ENCODE measurements at regions not wholly inside any gene's neighbourhood (a gene's known extent, or its start where the extent isn't known, plus 50 kb on each side); places are given as distances from the start of the nearest gene placed in this dataset.

DNA sequence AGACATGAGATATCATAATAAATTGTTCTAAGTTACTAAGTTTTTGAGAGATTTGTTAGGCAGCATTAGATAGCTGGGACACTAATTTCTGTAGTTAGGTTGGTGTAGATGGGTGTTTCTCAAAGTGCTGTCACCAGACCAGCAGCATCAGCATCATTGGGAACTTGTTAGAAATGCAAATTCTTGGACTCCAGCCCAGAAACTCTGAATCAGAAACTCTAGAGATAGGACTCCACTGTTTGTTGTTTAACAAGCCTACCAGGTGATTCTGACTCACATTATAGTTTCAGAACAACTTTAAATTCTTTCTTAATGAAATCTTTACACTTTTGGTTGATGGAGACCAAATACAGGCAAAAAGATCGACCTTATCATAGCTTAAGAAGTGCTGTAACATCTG, 173.7 kb downstream of the PABPC4L start:
- Histone ChIP-seq H4K20me1 (ENCODE audit: insufficient read depth, low read length) (no peaks in the 10 kb centered on the region), H3K36me3 (ENCODE audit: insufficient read depth, low read length) (no peaks in the 10 kb centered on the region), H3K4me2 (ENCODE audit: low read length) (peak overlapping the region; percentile 33), H3K27ac (ENCODE audit: low read depth, low read length) (peak overlapping the region; percentile 51), H3K9me3 (ENCODE audit: insufficient read depth, low read depth, low read length) (no peaks in the 10 kb centered on the region), H3K79me2 (ENCODE audit: insufficient read depth, low read length) (no peaks in the 10 kb centered on the region), H2AFZ (ENCODE audit: low read depth, low read length) (no peak overlapping the region), H3K9ac (ENCODE audit: low read length) (no peak overlapping the region), H3K4me1 (ENCODE audit: insufficient read depth, low read length) (no peaks in the 10 kb centered on the region), H3K4me3 (ENCODE audit: insufficient read depth, low read depth, low read length) (no peak overlapping the region), H3K27me3 (ENCODE audit: insufficient read depth, low read length) (no peaks in the 10 kb centered on the region)
- DNase-seq (ENCODE audit: low read depth) (peak; percentile 94), FAIRE-seq (no peak)
- Mint-ChIP-seq H3K27me3 (ENCODE audit: low read depth, unreplicated experiment) (no peaks in the 10 kb centered on the region), H3K4me3 (ENCODE audit: unreplicated experiment) (no peak overlapping the region), H3K4me1 (ENCODE audit: low read depth, unreplicated experiment) (no peaks in the 10 kb centered on the region), H3K36me3 (ENCODE audit: low read depth, unreplicated experiment) (no peaks in the 10 kb centered on the region), H3K27ac (ENCODE audit: unreplicated experiment) (no peak overlapping the region), H3K9me3 (ENCODE audit: unreplicated experiment) (no peaks in the 10 kb centered on the region)
- TF ChIP-seq EZH2 (IDR thresholded peaks at IDR 0.05; ENCODE audit: insufficient read depth, low read length), result no peak
- TF ChIP-seq CTCF (IDR thresholded peaks at IDR 0.05; ENCODE audit: insufficient read depth, low read depth, low read length), result no peak

- no peaks in the 10 kb centered on the region for H3K9me3 ChIP-seq (ENCODE audit: insufficient read depth, low read depth, low read length)
- H3K27ac Mint-ChIP-seq (ENCODE audit: unreplicated experiment), result no peak overlapping the region
- H3K4me1 ChIP-seq (ENCODE audit: insufficient read depth, low read length), result no peaks in the 10 kb centered on the region
- no peaks in the 10 kb centered on the region for H3K9me3 Mint-ChIP-seq (ENCODE audit: unreplicated experiment)
- no peak overlapping the region for H3K27ac ChIP-seq (ENCODE audit: low read depth, low read length)
- no peak for FAIRE-seq
- H3K4me2 ChIP-seq (ENCODE audit: low read length), result no peak overlapping the region
- no peaks in the 10 kb centered on the region for H3K27me3 ChIP-seq (ENCODE audit: insufficient read depth, low read length)
- no peak overlapping the region for H3K9ac ChIP-seq (ENCODE audit: low read length)
- H3K4me1 Mint-ChIP-seq (ENCODE audit: low read depth, unreplicated experiment), result no peaks in the 10 kb centered on the region
- H3K79me2 ChIP-seq (ENCODE audit: insufficient read depth, low read length), result no peaks in the 10 kb centered on the region
- DNase-seq (ENCODE audit: low read depth), result peak; percentile 4
- no peak overlapping the region for H3K4me3 ChIP-seq (ENCODE audit: insufficient read depth, low read depth, low read length)
- no peaks in the 10 kb centered on the region for H3K36me3 ChIP-seq (ENCODE audit: insufficient read depth, low read length)
- no peaks in the 10 kb centered on the region for H4K20me1 ChIP-seq (ENCODE audit: insufficient read depth, low read length)
- H2AFZ ChIP-seq (ENCODE audit: low read depth, low read length), result no peak overlapping the region
- H3K27me3 Mint-ChIP-seq (ENCODE audit: low read depth, unreplicated experiment), result no peaks in the 10 kb centered on the region
- TF ChIP-seq CTCF (IDR thresholded peaks at IDR 0.05; ENCODE audit: insufficient read depth, low read depth, low read length), result peak; percentile 28
- TF ChIP-seq EZH2 (IDR thresholded peaks at IDR 0.05; ENCODE audit: insufficient read depth, low read length), result no peak
- H3K36me3 Mint-ChIP-seq (ENCODE audit: low read depth, unreplicated experiment), result no peaks in the 10 kb centered on the region
- H3K4me3 Mint-ChIP-seq (ENCODE audit: unreplicated experiment), result no peak overlapping the region
These were observed 177.3 kb downstream of the PABPC4L start for GRCh38 chr4:134024251-134024650.

DNA sequence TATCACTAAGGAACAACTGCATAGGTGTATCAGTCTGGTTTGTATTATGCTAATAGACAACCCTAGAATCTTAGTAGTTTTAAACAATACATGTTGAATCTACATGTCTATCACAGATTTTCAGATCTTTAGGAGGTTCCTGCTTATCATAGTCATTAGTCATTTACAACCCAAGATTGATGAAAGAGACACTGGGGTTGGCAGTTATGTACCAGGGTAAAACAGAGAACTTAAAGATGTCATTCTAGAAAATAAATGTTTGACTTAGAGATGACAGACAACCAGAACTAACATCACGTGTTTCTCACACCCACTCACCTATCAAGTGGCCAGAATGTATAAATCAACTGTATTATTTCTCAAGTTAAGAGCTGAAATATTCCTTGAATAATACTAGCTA, 181.9 kb downstream of the PABPC4L start:
- peak; percentile 4 for DNase-seq (ENCODE audit: low read depth)
- H4K20me1 ChIP-seq (ENCODE audit: insufficient read depth, low read length), result no peaks in the 10 kb centered on the region
- no peak for FAIRE-seq
- Mint-ChIP-seq H3K27me3 (ENCODE audit: low read depth, unreplicated experiment) (no peaks in the 10 kb centered on the region), H3K27ac (ENCODE audit: unreplicated experiment) (no peak overlapping the region), H3K4me1 (ENCODE audit: low read depth, unreplicated experiment) (no peaks in the 10 kb centered on the region), H3K4me3 (ENCODE audit: unreplicated experiment) (no peak overlapping the region), H3K9me3 (ENCODE audit: unreplicated experiment) (no peaks in the 10 kb centered on the region), H3K36me3 (ENCODE audit: low read depth, unreplicated experiment) (no peaks in the 10 kb centered on the region)
- no peak overlapping the region for H3K27ac ChIP-seq (ENCODE audit: low read depth, low read length)
- H3K79me2 ChIP-seq (ENCODE audit: insufficient read depth, low read length), result no peaks in the 10 kb centered on the region
- no peak overlapping the region for H3K9ac ChIP-seq (ENCODE audit: low read length)
- no peaks in the 10 kb centered on the region for H3K4me1 ChIP-seq (ENCODE audit: insufficient read depth, low read length)
- H3K4me2 ChIP-seq (ENCODE audit: low read length), result no peak overlapping the region
- TF ChIP-seq EZH2 (IDR thresholded peaks at IDR 0.05; ENCODE audit: insufficient read depth, low read length) (no peak), CTCF (IDR thresholded peaks at IDR 0.05; ENCODE audit: insufficient read depth, low read depth, low read length) (no peak)
- no peaks in the 10 kb centered on the region for H3K36me3 ChIP-seq (ENCODE audit: insufficient read depth, low read length)
- H3K9me3 ChIP-seq (ENCODE audit: insufficient read depth, low read depth, low read length), result no peaks in the 10 kb centered on the region
- no peak overlapping the region for H3K4me3 ChIP-seq (ENCODE audit: insufficient read depth, low read depth, low read length)
- H2AFZ ChIP-seq (ENCODE audit: low read depth, low read length), result no peak overlapping the region
- no peaks in the 10 kb centered on the region for H3K27me3 ChIP-seq (ENCODE audit: insufficient read depth, low read length)
